Loucy (cell line): ENCODE measurements at regions not wholly inside any gene's neighbourhood (a gene's known extent, or its start where the extent isn't known, plus 50 kb on each side); places are given as distances from the start of the nearest gene placed in this dataset.

Experiments used
- H2AFZ ChIP-seq: fragments of 200-600 bp; sonication (generic); 2 replicates; pipeline ENCODE4 v1.6.0; 2016; ENCODE audit warnings: antibody characterized with exemption, mild to moderate bottlenecking, low read length, moderate library complexity
- H3F3A ChIP-seq: fragments of 200-600 bp; 2 replicates; pipeline ENCODE4 v1.6.0; 2016; ENCODE audit warnings: antibody characterized with exemption, low read depth, mild to moderate bottlenecking
- H3K27me3 ChIP-seq: fragments of 200-600 bp; sonication (generic); 2 replicates; pipeline ENCODE4 v1.6.1; 2014; ENCODE audit warnings: low read length, mild to moderate bottlenecking; ENCODE audit not compliant: insufficient read depth, poor library complexity, severe bottlenecking
- H3K36me3 ChIP-seq: fragments of 200-600 bp; sonication (generic); 2 replicates; pipeline ENCODE4 v1.6.1; 2016; ENCODE audit warnings: low read length; ENCODE audit not compliant: insufficient read depth
- H3K4me1 ChIP-seq: fragments of 200-600 bp; sonication (generic); 2 replicates; pipeline ENCODE4 v1.5.1; 2014; ENCODE audit warnings: low read length, mild to moderate bottlenecking; ENCODE audit not compliant: insufficient read depth, poor library complexity, severe bottlenecking
- H3K4me2 ChIP-seq: fragments of 200-600 bp; sonication (generic); 2 replicates; pipeline ENCODE4 v1.6.0; 2014; ENCODE audit warnings: antibody characterized with exemption, low read length, low read depth, mild to moderate bottlenecking; ENCODE audit not compliant: poor library complexity, severe bottlenecking
- H3K4me3 ChIP-seq: fragments of 200-600 bp; sonication (generic); 2 replicates; pipeline ENCODE4 v1.5.1; 2014; ENCODE audit warnings: low read length, mild to moderate bottlenecking, mixed read lengths; ENCODE audit not compliant: poor library complexity, severe bottlenecking
- H3K79me2 ChIP-seq: fragments of 200-600 bp; sonication (generic); 2 replicates; pipeline ENCODE4 v1.6.1; 2014; ENCODE audit warnings: low read length; ENCODE audit not compliant: insufficient read depth
- H3K9ac ChIP-seq: fragments of 200-600 bp; sonication (generic); 2 replicates; pipeline ENCODE4 v1.6.0; 2014; ENCODE audit warnings: mild to moderate bottlenecking, low read depth, low read length, moderate library complexity; ENCODE audit not compliant: poor library complexity, severe bottlenecking
- H3K9me2 ChIP-seq: fragments of 200-600 bp; sonication (generic); replicated peaks from 2 replicates; pipeline ENCODE4 v1.6.1; 2016; ENCODE audit warnings: low read depth, low read length, mixed read lengths
- H3K9me3 ChIP-seq: fragments of 200-600 bp; sonication (generic); 2 replicates; pipeline ENCODE4 v1.6.1; 2014; ENCODE audit warnings: mild to moderate bottlenecking, antibody characterized with exemption, low read length, low read depth; ENCODE audit not compliant: insufficient read depth
- H4K20me1 ChIP-seq: fragments of 200-600 bp; sonication (generic); 2 replicates; pipeline ENCODE4 v1.6.0; 2014; ENCODE audit warnings: antibody characterized with exemption, low read length, mild to moderate bottlenecking; ENCODE audit not compliant: insufficient read depth, poor library complexity, severe bottlenecking
- EZH2phosphoT487 ChIP-seq: fragments of 200-600 bp; IDR thresholded peaks from 2 replicates; pipeline ENCODE4 v1.6.1; 2018; ENCODE audit warnings: antibody characterized with exemption, mild to moderate bottlenecking, moderate library complexity, borderline replicate concordance
- TF ChIP-seq, protein P1 (sequence below): fragments of 200-600 bp; sonication (generic); conservative IDR thresholded peaks from 2 replicates; pipeline ENCODE4 v1.5.1; 2014; ENCODE audit warnings: mild to moderate bottlenecking, antibody characterized with exemption, low read length

DNA sequence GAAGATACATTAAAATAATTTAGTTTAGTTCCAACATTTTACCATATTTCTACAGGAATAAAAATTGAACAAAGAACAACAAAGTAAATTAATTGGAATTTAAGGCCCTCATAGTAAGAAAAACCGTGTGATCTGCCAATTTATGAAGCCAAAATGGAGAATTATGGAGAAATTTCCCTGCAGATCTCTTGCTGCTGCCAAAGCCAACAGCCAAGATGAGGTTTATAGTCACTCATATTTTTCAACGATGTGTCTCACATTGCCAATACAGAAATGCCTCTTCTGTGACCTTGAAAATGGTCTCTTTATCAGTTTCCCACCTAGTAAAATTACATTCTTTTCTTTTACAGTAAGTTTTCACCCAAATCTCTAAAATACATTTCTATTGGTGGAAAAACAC is 317.2 kb upstream of the FIGN start:
- Histone ChIP-seq H2AFZ (no peak overlapping the region), H3K4me2 (no peak overlapping the region), H4K20me1 (no peaks in the 10 kb centered on the region), H3K9me2 (no peaks in the 10 kb centered on the region), H3K36me3 (no peaks in the 10 kb centered on the region), H3K9me3 (no peaks in the 10 kb centered on the region), H3K4me3 (no peak overlapping the region), H3K4me1 (no peaks in the 10 kb centered on the region), H3K27me3 (no peaks in the 10 kb centered on the region), H3K9ac (no peak overlapping the region), H3K79me2 (no peaks in the 10 kb centered on the region), H3F3A (no peaks in the 10 kb centered on the region)
- TF ChIP-seq, protein P1, sequence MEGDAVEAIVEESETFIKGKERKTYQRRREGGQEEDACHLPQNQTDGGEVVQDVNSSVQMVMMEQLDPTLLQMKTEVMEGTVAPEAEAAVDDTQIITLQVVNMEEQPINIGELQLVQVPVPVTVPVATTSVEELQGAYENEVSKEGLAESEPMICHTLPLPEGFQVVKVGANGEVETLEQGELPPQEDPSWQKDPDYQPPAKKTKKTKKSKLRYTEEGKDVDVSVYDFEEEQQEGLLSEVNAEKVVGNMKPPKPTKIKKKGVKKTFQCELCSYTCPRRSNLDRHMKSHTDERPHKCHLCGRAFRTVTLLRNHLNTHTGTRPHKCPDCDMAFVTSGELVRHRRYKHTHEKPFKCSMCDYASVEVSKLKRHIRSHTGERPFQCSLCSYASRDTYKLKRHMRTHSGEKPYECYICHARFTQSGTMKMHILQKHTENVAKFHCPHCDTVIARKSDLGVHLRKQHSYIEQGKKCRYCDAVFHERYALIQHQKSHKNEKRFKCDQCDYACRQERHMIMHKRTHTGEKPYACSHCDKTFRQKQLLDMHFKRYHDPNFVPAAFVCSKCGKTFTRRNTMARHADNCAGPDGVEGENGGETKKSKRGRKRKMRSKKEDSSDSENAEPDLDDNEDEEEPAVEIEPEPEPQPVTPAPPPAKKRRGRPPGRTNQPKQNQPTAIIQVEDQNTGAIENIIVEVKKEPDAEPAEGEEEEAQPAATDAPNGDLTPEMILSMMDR, result no peak
- no peak for TF ChIP-seq EZH2phosphoT487

DNA sequence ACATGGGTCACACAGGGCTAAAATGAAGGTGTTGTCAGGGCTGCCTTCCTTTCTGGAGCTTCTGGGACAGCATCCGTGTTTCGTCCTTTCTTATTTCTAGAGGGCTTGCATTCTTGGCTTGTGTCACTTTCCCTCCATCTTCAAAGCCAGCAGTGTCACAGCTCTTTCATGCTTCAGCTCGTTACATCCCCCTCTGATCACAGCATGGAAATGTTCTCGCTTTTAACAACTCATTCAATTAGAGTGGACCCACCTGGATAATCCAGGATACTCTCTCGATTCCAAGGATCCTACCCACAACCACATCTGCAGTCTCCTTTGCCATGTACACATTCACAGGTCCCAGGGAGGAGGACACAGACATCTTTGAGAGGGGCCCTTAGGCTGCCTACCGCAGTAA is 316.2 kb upstream of the FIGN start:
- Histone ChIP-seq H3K9me3 (no peaks in the 10 kb centered on the region), H3K9ac (no peak overlapping the region), H3K4me2 (no peak overlapping the region), H3K4me1 (no peaks in the 10 kb centered on the region), H3K79me2 (no peaks in the 10 kb centered on the region), H4K20me1 (no peaks in the 10 kb centered on the region), H3F3A (no peaks in the 10 kb centered on the region), H3K4me3 (no peak overlapping the region), H3K9me2 (no peaks in the 10 kb centered on the region), H3K36me3 (no peaks in the 10 kb centered on the region), H2AFZ (no peak overlapping the region), H3K27me3 (no peaks in the 10 kb centered on the region)
- TF ChIP-seq, protein P1, result no peak
- no peak for TF ChIP-seq EZH2phosphoT487

- TF ChIP-seq, protein P1, result no peak
- no peak for TF ChIP-seq EZH2phosphoT487
- no peak overlapping the region for H3K4me2 ChIP-seq
- no peaks in the 10 kb centered on the region for H4K20me1 ChIP-seq
- H3K36me3 ChIP-seq, result no peaks in the 10 kb centered on the region
- H3K9me2 ChIP-seq, result no peaks in the 10 kb centered on the region
- no peak overlapping the region for H3K4me3 ChIP-seq
- H3K4me1 ChIP-seq, result no peaks in the 10 kb centered on the region
- no peaks in the 10 kb centered on the region for H3K27me3 ChIP-seq
- no peaks in the 10 kb centered on the region for H3F3A ChIP-seq
- H3K9ac ChIP-seq, result no peak overlapping the region
- H3K9me3 ChIP-seq, result no peaks in the 10 kb centered on the region
- no peak overlapping the region for H2AFZ ChIP-seq
- no peaks in the 10 kb centered on the region for H3K79me2 ChIP-seq
Observed at GRCh38 chr2:164048729-164049128, 312.9 kb upstream of the FIGN start.
